HG03025 (cell line): ENCODE measurements at regions not wholly inside any gene's neighbourhood (a gene's known extent, or its start where the extent isn't known, plus 50 kb on each side); places are given as distances from the start of the nearest gene placed in this dataset.

Source experiments
- ATAC-seq: cut with Tn5 transposase; IDR thresholded peaks from one replicate; pipeline ENCODE4 v1.9.1; 2021; ENCODE audit warnings: mild to moderate bottlenecking, moderate library complexity; ENCODE audit not compliant: unreplicated experiment, low FRiP score

DNA sequence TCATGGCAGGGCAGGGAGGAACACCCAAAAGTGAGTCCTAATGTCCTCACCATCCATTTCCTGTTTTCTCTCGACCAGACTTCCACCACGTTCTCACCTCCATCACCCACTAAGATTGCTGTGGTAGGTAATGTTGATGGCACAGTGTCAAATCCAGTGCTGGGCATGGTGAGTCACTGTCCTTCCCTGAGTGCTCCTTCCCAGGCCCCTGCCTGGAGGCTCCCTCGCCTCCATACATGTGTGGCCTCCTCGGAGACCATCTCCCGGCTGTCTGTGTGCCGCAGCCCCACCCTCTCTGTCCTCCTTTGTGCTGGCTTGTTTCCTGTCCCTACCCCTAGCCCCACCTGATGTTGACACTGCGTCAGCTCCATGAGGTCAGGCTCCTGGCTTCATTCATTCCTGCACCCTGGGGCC lies 177.5 kb downstream of the SYK start:
- ATAC-seq: no peak

DNA sequence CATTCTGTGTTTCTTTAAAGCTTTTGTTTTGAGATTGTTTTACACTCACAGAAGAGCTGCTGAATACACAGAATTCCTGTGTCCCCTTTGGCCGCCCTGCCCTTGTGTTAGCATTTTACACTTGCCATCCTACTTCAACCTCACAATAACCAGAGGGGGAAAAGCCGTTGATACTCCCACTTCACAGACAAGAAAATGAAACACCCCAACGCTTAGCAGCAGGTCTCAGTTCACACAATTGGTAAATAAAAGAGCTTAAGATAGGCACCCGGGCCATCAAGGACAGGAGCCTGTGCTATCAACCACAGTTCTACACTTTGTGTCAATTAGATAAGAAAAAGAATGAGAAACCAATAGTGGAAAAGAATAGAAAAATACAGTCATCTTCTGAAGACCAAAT lies 178.0 kb downstream of the SYK start:
- ATAC-seq: no peak

GRCh38 chr9:90981726-90982125 lies 180.1 kb downstream of the SYK start:
- no peak for ATAC-seq

DNA sequence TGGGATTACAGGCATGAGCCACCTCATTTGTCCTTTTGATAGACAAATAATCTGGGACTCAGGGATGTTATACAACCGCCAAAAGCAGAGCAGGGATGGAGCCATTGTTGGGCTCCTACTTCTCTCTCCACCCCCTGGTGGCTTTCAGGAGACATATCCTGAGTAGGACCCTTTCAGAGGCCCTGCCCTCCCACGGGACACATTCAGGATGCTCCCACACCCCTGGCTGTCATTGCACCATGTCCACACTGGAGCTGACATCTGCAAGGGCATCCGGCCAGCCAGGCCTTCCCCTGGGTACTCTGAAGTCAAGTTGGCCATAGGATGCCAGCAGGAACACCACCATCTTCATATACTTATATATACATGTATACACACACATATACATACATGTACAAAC lies 181.8 kb downstream of the SYK start:
- no peak for ATAC-seq

DNA sequence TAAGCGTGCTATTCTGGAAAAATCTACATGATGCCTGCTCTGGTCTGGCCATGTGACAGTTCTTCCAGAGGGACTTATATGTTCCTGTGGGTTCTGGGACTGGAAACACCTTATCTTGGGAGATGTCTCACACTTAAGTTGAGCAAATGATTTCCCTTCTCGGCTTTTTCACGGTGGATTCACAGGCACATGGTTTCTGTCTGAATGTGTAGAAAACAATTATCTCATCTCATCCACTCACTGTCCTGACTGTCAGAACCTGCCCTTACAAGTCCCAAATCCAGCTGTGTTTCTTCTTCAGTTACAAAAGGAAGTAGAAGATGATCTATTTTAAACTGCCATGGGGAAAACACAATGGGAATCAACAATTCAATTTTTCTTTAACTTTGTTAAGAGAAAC lies 184.0 kb downstream of the SYK start:
- no peak for ATAC-seq

DNA sequence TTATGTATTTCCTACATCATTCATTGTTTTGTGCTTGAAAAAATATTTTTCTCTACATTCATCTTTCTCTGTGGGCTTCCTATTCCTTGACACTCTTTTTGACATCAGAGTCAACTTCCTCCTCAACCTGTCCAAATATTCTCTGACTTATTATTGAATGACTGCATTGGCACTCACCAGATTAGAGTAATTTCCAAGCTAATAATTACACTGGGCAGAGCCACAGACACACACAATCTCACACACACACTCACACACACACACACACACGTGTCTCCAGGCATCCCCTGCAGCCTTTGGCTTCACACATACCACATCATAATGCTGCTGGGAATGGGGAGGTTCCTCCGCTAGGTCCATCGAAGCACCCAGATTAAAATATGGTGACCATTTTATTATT lies 184.5 kb downstream of the SYK start:
- no peak for ATAC-seq

DNA sequence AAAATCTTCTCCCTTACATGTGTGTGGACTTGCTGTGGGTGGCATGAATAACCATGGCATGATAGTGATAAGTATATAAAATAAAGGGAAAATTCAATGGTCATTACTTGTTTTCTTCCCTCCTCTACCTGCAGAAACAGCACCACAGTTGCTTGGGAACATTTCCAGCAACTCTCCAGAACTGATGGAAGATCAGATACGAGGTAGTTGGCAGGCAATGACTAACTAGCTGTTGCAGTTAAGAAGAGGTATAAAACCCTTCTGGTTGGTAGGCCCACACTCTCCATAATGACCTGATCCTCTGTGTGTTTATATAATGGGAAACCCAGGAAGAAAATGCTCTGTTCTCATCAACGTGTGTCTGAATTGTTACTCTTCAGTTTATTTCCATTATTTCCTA lies 185.9 kb downstream of the SYK start:
- no peak for ATAC-seq

DNA sequence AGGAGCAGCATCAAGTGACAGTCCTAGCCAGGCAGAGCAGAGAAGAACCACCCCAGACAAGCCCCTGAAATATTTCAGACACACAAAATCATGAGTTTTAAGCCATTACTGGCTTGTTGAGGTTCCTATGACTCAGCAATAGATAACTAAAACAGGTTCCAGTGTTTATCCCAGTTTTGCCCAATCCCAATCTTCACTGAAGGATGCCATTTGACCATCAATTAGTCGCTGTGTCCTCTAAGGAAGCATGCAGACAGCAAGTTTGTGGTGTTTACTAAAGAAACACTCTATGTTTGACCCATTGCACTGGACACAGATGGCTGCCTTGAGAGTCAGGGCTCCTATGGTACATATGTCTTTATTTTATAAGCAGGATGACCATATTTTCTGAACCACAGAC lies 186.7 kb downstream of the SYK start:
- ATAC-seq: no peak

DNA sequence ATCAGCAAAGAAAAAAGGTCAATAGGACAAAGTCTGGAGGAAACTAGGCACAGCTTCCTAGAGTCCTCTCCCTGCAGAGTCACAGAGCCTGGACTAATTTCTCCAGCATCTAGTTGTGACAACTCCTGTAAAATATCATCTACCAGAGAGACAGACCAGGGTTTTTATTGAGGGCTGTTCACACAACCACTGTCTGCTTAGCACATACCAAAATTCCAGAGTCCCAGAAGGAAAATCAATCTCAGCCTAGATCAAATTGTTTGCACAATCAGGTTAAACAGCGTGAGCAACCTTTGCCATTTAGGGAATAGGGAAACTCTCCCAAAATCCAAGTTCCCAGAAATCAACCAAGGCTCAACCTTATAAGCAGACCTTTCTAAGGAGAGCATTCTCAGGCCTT lies 190.3 kb downstream of the SYK start:
- ATAC-seq: no peak

DNA sequence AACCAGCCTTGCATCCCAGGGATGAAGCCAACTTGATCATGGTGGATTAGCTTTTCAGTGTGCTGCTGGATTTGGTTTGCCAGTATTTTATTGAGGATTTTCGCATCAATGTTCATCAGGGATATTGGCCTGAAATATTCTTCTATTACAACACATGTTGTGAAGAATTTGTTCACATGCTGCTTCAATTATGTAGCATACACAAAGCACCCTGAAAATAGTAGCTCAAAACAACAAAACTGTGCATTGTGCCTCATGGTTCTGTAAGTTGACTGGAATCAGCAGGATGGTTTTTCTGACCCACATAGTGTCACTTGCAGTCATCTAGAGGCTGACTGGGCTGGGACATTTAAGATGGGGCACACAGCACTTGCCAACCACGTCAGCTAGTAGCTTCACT lies 193.9 kb downstream of the SYK start:
- no peak for ATAC-seq

DNA sequence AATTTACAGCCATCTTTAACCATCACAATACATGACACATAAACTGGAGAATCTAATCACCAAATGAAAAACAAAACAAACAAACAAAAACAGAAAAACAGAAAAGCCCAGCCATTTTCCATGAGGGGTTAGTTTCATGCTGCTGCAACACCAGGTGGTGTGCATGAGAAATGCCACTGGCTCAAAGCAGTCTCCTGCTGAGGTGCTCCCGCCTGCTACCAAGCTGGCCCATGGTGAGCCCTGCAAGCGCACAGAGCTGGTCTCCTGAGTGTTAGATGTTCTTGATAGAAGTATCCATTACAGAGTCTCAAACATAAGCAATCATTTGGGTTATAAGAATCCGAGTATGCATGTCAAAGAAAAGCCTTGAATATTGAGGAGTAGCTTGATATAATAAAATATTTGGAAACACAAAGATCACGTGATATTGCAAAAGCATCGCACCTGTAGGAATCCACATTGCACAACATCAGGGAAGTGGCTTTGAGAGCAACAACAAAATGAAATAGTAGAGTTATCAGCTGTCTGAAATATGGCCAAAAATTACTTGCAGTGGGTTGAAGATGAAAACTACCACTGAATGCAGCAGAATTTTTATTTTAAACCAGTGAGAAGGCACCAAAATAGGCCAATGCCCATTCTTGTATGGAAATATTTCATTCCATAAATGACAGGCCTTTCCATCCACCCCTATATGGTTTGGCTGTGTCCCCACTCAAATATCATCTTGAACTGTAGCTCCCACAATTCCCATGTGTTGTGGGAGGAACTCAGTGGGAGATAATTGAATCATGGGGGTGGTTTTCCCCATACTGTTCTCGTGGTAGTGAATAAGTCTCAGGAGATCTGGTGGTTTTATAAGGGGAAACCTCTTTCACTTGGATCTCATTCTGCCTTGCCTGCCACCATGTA lies 194.8 kb downstream of the SYK start:
- ATAC-seq: no peak

DNA sequence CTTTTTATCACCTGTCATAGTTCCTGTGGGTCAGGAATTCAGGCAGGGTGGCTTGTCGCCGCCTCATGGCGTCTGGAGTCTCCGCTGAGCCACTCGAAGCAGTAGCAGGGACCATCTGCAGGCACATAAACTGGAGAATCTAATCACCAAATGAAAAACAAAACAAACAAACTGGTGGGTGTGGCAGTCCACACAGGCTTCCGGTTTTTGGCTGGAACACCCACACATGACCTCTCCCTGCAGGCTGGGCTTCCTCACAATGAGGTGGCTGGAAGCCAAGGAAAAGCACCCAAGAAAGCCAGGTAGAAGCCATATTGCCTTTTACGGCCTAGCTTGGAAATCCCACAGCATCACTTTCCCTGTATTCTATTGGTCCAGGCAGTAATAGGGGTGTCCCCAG lies 197.0 kb downstream of the SYK start:
- no peak for ATAC-seq

DNA sequence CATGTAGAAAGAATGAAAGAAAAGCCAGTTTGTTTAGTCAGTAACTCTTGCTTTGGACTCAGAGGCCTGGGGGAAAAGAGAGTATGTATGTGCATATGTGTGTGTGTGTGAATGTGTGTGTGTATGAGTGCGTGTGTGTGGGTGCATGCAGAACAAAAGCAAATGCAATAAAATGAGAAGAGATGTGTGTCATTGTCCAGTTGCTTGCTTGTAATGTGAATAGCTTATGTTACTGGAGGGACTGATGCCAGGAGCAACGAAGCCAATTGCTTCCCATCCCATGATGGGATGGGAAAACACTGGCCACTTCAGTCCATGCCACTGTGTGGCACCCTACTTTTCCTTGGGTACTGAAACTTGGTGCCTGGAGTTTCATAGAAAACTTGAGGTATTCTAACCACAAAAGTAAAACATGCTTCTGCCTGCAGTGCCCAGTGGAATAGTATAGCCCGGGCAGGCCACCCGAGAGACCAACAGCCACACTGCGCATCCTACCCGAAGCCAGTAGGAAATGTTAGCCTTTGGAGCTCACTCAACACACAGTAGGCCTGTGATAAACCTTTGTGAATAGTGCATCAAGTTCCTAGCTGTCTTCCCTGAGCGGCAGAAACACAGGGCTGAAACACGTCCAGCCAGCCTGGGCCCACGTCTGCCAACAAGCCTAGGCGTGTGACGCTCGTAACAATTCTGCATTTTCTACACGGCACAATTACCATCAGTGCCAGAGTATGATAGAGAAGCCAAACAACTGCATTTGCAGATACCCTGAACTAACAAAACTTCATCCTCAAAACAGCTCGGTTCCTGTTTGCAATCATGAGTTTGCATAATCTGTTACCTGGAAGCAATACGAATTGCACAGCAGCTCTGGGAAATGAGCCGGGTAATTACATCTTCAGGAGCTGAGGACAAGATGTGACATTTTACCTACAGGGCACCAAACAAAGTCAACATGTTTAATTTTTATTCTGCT lies 198.1 kb downstream of the SYK start:
- no peak for ATAC-seq

DNA sequence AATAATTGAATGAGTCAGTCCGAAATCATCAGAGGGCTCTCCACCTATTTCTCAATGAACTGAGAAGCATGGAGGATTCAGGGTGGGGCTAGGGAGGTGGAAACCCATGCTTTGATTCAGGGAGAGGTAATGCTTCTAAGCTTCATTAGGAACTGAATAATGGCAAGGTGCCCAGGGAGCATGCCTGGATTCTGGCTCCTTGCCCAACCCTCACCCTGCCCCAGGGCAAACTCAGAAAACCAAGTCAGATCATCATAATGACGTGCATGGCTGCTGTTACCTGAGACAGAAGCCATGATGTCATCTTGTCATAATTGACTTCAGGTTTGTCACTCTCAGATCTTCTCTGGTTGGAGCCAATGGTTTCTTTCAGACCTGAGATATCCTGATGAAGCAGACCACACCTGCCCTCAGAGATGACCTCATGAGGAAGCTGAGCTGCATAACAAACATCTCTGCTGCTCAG lies 199.6 kb downstream of the SYK start:
- ATAC-seq: no peak

DNA sequence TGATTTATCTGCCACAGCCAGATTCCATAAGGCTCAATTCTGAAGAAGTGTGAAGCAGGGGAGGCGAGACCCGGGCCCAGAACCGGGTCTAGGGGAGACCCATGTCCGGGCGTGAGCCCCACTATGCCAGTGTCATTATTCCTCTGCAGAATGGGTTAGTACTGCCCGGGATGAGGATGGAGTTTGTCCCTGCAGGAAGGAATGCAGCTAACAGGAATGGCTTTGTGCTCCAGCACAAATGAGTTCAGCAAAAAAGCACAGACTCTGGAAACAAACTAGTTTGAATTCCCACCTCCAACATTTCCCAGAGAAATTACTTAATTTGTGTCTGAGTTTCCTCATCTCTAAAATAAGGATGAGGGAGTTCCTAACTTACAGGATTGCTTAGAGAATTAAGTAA lies 202.9 kb downstream of the SYK start:
- no peak for ATAC-seq

GRCh38 chr9:91004992-91005391 lies 203.4 kb downstream of the SYK start:
- no peak for ATAC-seq

DNA sequence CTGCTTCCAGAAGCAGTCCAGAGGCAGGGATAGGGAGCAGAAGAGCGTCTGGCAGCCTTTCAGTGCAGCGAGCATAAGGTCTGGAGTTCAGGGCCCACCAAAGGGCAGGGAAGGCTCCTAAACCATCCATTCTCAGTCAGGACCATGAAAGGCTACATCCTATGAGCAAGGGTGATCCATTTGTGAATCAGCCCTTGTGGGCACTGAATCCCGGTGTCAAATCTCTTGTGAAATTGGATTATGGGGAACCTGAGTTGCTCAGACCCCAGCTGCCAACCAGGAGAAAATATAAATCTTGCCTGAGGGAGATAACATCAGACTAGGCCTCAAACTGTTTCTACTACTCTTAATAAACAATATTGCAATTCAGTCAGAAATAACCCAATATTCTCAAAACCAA lies 204.4 kb downstream of the SYK start:
- no peak for ATAC-seq

DNA sequence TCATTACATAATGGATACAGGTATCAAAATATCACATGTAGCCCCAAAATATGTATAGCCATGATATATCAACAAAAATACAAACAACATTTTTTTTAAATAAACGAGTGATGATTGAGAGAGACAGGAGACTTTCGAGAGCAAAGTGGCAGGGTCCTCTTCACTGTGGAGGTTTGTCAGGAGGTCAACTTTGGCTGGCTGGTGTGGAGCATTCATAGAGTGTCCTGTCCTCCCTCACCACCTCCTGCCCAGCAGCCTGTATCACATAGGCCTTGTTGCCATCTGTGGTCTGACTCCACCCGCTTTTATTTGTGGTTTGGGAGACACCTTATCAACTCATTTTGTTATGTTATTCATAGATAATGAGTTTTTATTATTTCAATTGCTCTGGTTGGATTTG lies 206.9 kb downstream of the SYK start:
- ATAC-seq: no peak

DNA sequence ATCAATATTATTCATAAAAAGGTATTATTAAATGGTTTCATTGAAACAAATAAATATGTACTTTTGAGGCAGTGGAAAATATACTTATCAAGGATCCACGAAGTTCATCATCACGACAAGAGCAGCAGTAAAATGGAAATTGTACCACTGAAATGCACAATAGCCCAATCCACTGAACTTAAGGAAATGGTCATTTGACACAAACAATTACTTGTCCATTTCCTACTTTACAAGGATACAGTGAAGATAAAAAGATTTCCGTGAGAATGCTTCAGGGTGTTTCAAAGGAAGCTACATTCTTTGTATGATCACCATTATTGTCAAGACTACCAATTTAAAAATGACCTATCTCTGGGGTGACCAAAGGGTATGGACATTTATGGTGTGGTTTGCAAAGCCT lies 210.3 kb downstream of the SYK start:
- ATAC-seq: no peak

- ATAC-seq: no peak
These were observed 211.6 kb downstream of the SYK start for GRCh38 chr9:91012933-91013841.
